Neural progenitor cell (in vitro differentiated cells): ENCODE measurements at regions not wholly inside any gene's neighbourhood (a gene's known extent, or its start where the extent isn't known, plus 50 kb on each side); places are given as distances from the start of the nearest gene placed in this dataset.

Experiments
- EZH2 ChIP-seq: fragments of 200-600 bp; sonication (generic); IDR thresholded peaks from 2 replicates; pipeline ENCODE4 v1.6.1; 2017; ENCODE audit warnings: antibody characterized with exemption, mild to moderate bottlenecking, moderate library complexity
- EZH2phosphoT487 ChIP-seq: fragments of 200-600 bp; sonication (generic); IDR thresholded peaks from 2 replicates; pipeline ENCODE4 v1.6.1; 2017; ENCODE audit warnings: antibody characterized with exemption
- TF ChIP-seq, protein P1 (sequence below): fragments of 200-600 bp; sonication (generic); IDR thresholded peaks from 2 replicates; pipeline ENCODE4 v1.5.1; 2017; ENCODE audit warnings: antibody characterized with exemption, mild to moderate bottlenecking

GRCh38 chrX:86917959-86918358 lies 599.6 kb upstream of the KLHL4 start:
- TF ChIP-seq, protein P1, sequence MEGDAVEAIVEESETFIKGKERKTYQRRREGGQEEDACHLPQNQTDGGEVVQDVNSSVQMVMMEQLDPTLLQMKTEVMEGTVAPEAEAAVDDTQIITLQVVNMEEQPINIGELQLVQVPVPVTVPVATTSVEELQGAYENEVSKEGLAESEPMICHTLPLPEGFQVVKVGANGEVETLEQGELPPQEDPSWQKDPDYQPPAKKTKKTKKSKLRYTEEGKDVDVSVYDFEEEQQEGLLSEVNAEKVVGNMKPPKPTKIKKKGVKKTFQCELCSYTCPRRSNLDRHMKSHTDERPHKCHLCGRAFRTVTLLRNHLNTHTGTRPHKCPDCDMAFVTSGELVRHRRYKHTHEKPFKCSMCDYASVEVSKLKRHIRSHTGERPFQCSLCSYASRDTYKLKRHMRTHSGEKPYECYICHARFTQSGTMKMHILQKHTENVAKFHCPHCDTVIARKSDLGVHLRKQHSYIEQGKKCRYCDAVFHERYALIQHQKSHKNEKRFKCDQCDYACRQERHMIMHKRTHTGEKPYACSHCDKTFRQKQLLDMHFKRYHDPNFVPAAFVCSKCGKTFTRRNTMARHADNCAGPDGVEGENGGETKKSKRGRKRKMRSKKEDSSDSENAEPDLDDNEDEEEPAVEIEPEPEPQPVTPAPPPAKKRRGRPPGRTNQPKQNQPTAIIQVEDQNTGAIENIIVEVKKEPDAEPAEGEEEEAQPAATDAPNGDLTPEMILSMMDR, result no peak
- TF ChIP-seq EZH2phosphoT487, result no peak
- no peak for TF ChIP-seq EZH2
